HG02884 (cell line): ENCODE measurements at regions not wholly inside any gene's neighbourhood (a gene's known extent, or its start where the extent isn't known, plus 50 kb on each side); places are given as distances from the start of the nearest gene placed in this dataset.

Experiments
- ATAC-seq: cut with Tn5 transposase; IDR thresholded peaks from one replicate; pipeline ENCODE4 v1.9.1; 2021; ENCODE audit warnings: mild to moderate bottlenecking, moderate library complexity; ENCODE audit not compliant: unreplicated experiment

DNA sequence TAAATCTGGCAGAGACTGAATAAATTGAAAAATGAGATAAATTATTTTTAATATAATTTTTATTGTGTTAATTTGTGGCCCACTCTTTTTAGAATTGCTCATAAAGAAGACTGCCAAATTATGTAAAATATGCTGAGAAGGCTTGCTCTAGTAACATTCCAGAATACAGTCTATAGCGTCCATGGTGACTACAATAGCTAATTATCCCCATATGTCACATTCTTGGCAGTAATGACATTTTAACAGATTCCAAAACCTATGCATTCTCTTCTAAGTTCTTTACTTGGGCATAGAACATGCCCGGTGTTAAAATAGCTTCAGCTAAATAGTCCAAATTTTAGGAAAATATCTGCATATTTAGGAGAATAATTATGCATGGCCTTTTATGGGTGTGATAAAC, 697.0 kb upstream of the SEMA6A start:
- ATAC-seq: no peak

DNA sequence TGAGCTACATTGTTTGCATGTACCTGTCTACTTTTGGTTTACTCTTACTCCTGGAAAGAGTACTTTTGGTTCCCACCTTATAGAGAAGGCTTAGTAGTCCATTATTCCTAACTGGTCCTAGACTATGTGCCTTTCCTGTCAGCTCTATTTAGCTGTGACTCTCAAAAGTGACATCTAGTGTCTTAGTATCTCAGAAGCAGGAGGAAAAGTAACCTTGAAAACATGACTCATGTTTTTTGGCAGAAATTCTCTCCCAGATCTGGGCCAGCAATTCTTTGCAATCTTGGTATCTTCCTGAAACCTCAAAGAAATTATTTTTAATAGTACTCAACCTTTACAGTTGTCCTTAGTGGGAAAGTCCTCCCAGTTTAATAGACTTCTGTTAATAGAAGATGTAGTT, 691.7 kb upstream of the SEMA6A start:
- no peak for ATAC-seq

DNA sequence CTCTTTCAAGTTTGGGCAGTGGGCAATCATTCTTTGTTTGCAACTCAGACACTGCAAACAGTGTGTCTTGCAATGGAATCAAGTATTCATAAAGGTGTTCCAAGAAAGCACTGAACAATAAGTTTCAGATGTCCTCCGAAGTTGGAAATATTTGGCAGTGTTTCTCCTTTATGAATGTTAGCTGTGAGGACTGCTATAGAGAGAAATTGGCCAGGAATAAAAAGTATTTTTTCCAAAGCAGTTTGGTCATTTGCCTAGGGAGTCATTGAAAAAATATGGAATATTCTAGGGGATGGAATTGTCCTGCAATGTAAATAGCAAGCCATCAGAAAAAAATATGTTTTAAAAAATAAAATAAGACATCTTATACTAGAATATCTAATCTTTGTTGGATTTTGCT, 688.6 kb upstream of the SEMA6A start:
- no peak for ATAC-seq

DNA sequence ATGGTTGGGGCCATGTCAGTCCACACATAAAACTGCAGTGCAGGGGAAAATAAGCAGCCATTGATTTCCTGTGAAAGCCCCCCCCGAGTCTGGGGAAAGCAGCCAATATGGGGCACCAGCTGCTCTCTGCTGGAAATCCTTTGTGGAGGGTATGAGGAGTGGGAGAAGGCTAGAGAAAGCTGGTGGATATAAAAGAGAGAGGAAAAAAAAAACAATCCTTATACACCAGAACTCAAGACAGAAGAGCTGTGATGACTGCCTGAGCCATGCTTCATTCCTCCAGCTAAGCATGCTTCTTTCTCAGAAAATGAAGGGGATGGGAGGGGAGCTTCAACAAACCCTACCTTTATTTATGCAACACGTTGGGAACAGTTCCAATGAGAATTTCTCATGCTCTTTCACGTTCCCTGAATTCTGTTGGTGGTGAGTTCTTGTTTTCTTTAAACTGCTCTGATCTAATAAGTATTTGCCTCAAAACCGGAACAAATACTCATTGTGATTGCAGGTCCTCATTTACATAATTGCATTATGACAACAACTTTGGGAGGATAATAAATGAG, 688.0 kb upstream of the SEMA6A start:
- ATAC-seq: no peak

DNA sequence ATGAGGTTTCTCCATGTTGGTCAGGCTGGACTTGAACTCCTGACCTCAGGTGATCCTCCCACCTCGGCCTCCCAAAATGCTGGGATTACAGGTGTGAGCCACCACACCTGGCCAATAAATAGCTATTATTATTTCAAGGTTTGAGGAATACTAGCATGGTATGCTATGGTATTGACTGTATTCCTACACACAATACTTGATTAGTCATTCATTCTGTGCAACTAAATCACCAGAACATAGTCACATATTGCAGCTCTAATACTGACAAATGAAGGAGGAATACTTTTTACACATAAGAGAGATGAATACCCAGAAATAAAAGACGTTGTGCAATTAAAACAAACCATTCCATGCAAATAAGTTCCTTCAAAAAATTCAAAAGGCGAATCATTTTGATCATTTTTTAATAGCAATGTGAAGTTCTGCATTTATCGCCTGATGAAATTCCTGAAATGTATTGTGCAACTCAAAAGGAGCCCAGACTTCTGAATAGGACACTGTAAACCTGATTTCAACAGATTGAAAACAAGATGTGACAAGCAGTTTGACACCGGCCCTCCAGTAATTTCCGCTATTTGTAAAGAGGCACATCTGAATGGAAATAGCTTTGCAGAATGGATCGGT, 687.4 kb upstream of the SEMA6A start:
- ATAC-seq: no peak

DNA sequence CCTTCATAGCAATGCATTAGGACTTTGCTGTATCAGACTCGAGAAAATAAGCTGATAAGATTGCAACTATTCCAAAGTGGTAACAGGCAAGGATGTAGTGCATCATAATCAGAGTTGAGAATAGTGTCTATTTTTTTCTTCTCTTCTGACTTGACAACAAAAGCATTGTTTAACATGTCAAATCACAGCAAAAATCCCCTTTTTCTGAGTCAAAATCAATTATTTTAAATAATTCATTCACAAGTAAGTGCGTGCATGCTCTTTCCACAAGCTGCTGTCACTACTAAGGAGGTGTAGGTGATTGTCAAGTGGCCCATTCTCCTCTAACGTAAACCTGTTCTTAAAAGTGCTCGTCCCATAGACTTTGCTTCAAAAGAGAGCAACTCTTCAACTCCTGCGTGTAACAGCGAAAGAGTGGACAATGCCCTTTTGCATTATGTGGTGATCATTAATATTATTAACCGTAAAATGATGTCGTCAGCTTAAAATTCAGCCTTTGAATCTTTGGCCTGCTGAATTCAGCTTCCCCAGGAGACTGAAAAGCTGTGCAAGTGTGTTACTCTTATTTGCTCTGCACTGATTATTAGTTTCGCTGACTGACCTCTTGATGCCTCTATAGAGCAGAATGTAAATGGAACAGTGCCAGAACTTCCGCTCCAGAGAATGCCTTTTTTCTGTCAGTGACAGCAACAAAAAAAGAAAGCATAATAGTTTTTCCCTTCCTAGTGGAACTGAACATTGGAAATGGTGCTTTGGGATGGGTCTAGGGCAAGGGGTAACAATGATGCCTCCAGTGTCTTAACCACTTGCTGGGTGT, 680.8 kb upstream of the SEMA6A start:
- ATAC-seq: no peak

DNA sequence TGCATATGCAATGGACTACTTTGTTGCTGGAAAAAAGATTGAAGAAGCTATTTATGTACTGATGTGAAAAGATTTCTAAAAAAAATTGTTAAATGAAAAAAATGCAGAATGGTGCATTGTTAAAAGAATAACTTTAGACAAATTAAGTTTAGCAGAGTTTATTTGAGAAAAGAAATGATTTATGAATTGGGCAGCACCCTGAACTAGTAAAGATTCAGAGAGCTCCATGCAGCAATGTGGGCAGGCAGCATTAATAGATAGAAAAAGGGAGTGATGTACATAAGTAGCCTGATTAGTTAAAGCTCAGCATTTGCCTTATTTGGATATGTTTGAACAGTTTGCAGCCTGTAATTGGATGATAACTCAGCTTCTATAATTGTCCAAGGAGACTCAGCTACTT, 677.9 kb upstream of the SEMA6A start:
- ATAC-seq: no peak

DNA sequence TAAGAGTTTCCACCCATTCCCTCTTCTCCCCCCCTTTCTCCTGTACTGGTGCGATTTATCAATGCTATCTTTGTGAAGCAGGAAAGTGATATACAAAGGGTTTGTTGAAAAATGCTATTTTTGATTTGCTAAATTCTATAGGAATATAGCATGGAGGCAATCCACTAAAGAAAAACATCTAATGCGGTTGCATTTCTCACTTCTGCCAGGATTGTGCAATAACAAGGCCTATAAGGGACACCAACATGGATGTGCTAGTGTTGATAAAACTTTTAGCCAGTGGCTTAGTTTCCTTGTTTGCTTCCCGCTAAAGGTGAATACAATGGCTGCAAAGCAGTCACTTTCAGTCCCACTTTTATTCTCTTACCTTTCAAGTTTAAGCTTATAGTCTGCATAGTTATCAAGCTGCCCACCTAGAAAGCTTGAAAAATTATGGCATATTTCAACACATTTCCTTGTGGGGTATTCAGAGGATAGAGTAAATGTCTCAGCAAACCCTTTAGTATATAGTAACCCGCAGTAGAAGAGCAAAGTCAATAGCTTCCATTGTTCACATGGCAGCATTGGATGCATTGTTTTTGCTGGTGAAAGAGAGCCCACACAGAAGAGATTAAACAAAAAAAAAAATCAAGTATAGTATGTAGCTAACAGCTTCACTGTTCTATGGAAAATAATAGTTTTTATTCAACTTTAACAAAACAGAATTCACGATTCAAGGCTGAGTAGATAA, 674.6 kb upstream of the SEMA6A start:
- no peak for ATAC-seq

DNA sequence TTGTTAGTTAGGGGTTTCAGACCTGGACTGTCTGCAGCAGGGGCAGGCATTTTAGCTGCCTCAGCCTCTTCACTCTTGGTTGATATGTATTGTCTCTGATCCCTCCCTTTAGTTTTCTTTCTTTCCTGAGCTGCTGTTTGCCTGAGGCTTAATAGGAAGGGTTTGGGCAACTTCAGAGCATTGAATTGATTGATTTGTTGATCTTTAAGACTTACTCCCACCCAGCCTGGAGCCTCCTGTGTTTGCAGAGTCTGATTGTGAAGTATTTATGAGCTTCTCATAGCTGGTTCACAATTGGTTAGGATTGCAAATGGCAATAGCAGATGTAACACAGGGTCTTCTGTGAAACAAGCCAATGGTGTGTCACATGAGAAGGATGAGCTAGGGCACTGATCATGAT, 671.8 kb upstream of the SEMA6A start:
- ATAC-seq: no peak

DNA sequence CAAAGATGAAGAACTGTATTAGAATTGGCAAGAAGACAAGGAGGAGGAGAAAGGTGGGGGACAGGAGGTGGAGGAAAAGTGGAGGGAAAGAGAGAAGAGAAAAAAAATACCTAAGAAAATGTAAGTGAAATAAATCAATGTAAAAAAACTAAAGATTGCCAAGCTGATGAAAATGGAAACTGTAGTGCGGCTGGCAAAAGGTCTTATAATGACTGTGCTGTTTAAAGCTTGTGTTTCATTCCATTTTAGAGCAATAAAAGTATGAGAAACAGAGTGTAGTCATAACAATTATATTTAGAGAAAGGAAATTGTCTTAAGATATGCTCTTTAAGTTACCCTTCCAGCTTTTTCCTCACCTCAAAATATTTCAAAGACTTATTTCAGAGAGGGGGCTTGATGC, 670.5 kb upstream of the SEMA6A start:
- no peak for ATAC-seq

DNA sequence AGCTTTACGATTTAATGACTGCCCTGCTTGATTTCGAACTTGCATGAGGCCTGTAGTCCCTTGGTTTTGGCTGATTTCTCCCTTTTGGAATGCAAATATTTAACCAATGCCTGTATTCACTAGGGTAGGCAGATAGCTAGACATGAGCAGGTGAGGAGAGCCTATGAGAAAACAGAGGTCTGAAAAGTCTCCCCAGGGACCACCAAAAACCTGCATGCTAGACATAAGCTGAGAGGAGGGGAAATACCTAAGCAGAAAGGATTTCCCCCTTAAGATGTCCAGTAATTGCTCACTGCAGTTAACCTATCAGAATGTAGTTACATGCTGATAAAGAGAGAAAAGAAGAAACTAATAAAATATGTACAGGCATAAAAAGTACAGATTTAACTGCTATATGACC, 667.4 kb upstream of the SEMA6A start:
- ATAC-seq: peak; percentile 36

DNA sequence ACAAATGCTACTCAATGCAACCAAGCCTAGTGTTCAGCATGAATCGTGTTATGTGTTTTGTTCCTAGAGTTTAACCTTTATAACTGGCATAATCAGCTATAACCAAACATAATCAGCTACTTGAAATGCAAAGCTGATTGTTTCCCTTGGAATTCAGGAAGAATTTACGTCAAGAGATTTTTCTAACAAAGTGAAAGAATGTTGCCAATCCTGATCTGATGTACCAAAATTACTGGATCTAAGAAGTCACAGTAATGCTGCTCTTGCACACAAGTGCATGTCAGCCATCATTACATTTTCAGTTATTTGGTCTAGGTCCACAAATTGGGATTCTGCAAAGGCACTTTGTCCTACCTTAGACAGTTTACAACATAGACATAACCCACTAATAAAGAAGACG, 662.3 kb upstream of the SEMA6A start:
- no peak for ATAC-seq

DNA sequence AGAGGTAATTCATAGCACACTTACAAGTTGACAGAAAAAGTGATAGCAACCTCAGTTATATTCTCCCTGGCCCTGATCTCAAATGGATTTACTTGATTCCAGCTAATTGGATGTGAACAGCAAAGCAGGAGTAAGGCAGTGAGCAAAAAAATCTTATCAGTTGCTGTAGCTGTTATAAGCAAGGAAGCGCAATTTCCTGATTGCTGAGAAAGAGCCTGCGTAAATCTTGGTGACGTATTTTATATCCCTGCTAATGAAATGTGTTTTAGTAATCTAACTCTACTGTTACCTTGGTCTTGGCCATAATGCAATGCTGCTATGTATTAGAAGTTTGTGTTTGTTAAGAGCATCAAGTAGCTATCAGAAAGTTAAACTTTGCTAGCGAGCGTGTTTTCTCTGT, 661.2 kb upstream of the SEMA6A start:
- ATAC-seq: no peak

DNA sequence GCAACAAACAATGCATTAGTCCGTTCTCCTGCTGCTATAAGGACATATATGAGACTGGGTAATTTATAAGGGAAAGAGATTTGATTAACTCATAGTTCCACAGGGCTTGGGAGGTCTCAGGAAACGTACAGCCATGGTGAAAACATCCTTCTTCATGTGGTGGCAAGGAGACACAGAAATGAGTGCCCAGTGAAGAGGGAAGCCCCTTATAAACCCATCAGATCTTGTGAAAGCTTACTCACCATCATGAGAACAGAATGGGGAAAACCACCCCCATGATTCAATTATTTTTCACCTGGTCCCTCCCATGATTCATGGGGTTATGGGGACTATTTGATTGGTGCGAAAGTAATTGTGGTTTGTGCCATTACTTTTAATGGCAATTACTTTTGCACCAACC, 655.8 kb upstream of the SEMA6A start:
- no peak for ATAC-seq

DNA sequence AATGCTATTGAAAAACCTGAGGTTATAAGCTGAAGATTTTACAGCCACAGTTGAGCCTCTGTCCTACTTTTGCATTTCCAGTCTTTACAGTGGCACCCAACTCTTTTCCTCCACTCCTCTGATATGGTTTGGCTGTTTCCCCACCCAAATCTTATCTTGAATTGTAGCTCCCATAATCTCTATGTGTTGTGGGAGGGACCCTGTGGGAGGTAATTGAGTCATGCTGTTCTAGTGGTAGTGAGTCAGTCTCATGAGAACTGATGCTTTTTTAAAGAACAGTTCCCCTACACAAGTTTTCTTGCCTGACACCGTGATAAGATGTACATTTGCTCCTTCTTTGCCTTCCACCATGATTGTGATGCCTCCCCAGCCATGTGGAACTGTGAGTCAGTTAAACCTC, 646.1 kb upstream of the SEMA6A start:
- ATAC-seq: no peak

DNA sequence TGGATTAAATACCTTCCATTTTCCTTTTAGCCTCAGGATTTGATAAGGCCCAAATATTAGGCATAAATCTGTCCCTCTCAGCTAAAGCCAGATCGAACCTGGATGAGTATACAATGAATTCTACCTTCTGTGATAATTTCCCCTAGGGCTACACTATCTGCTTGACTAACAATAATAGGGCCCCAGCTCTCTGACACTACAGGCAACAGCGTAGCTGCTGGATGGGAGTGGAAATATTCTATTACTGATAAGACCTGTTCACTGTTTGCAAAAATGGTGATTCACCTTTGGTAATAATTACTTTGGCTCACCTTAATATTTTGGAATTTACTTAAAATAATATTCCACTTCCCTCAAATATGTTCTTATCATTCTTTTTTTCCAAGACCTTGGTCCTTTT, 644.2 kb upstream of the SEMA6A start:
- ATAC-seq: no peak

DNA sequence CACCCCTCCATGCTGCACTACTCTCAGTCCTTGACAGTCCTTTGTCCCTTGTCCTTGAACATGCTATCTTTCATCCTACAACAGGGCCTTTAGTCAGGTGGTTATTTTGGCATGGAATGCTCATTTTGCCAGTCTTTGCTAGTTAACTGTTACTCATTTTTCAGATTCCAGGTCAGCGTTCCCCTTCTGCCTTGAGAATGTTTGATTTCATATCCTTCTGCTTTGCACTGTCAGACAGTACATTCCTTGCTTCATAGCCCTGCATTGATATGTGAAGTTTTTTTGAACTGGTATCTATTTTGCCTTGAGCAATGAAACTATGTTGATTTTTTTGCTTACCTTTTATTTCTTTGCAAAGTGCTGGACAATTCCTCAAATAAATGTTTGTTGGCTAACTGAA, 638.2 kb upstream of the SEMA6A start:
- no peak for ATAC-seq

DNA sequence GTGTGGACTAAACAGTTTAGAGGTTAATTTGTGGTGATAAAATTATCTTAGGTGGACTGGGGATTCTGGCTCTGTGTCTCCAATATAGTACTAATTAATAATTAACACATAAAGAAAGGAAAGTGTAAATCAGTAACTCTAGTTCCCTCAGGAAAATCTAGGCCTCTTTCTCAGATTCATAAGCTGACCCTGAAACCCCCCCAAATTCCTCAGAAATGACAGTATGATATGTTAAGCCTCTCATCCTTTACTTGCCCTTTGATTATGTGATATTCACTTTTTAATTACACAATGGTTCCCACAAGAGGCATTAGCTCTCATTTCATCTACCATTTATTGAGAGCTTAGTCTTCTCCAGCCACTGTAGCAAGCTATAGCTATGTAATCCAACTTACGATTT, 636.2 kb upstream of the SEMA6A start:
- ATAC-seq: no peak

DNA sequence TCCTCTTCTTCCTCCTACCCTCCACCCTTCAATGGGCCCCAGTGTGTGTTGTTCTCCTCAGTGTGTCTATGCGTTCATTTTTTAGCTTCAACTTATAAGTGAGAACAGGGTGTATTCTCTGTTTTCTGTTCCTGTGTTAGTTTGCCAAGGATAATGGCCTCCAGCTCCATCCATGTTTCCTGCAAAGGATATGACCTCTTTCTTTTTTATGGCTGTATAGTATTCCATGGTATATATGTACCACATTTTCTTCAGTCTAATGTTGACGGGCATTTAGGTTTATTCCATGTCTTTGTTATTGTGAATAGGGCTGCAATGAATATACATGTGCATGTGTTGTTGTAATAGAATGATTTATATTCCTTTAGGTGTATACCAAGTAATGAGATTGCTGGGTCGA, 634.9 kb upstream of the SEMA6A start:
- no peak for ATAC-seq

DNA sequence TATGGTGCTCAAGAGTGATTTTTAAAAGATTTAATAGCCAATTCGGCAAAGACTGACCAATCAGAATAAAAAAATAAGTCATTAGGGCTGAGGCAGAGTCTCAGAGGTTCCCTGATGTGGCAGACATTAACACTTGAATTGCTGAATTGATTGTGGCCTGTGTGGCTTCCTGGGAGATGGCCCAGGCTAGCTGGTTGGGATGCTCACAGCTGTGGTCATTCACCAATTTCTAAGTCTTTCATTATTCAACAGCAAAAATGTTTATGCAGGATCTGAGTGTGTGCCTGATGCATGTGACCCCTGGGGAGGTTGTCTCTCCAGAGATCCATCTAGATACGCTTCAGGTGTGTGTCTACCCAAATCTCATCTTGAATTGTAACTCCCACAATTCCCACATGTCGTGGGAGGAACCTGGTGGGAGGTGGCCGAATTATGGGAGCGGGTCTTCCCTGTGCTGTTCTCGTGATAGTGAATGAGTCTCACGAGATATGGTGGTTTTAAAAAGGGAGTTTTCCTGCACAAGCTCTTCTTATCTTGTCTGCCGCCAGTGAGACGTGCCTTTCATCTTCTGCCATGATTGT, 632.6 kb upstream of the SEMA6A start:
- ATAC-seq: no peak

DNA sequence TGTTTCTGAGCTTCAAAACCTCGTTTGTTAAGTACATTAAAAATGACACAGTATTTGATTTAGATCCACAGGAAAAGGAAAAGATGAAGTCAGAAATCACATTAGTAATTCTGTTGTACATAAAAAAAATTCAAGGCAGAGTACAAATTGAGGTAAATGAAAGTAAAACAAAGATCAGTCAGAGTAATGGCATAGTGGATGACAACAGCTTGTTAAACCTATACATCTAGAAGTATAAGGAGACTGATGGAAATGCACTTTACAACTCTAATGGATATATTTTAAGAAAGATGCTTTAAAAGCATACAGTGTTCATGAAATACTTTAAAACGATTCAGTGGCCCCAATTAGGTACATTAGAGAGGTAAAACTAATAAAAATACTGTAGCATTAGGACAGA, 631.3 kb upstream of the SEMA6A start:
- no peak for ATAC-seq
